SK-N-SH treated with all-trans-retinoic acid at 6 μM for 48 hours (cell line): ENCODE measurements at regions not wholly inside any gene's neighbourhood (a gene's known extent, or its start where the extent isn't known, plus 50 kb on each side); places are given as distances from the start of the nearest gene placed in this dataset.

Experiments
- ATAC-seq: fragments of 200-7000 bp; cut with Tn5 transposase; 3 replicates; pipeline ENCODE4 v1.9.1; 2020; ENCODE audit warnings: mild to moderate bottlenecking, moderate library complexity
- ARNTL ChIP-seq: fragments of 450-650 bp; formaldehyde crosslinking; IDR thresholded peaks from 2 replicates; pipeline ENCODE4 v1.5.0; 2020; ENCODE audit warnings: low read depth, mild to moderate bottlenecking, moderate library complexity, borderline replicate concordance
- BACH2 ChIP-seq: fragments of 250-450 bp; sonication (Bioruptor Pico); IDR thresholded peaks from 2 replicates; pipeline ENCODE4 v1.9.0; 2021; ENCODE audit warnings: mild to moderate bottlenecking, borderline replicate concordance
- CREB5 ChIP-seq: fragments of 250-450 bp; sonication (Bioruptor Pico); IDR thresholded peaks from 2 replicates; pipeline ENCODE4 v1.5.1; 2020; ENCODE audit warnings: low read depth, mild to moderate bottlenecking, moderate library complexity
- CSDC2 ChIP-seq: fragments of 250-450 bp; sonication (Bioruptor Pico); IDR thresholded peaks from 2 replicates; pipeline ENCODE4 v1.5.0; 2020; ENCODE audit warnings: mild to moderate bottlenecking, moderate library complexity
- CSRNP3 ChIP-seq: fragments of 250-450 bp; sonication (Bioruptor Pico); IDR thresholded peaks from 2 replicates; pipeline ENCODE4 v1.5.1; 2021; ENCODE audit warnings: mild to moderate bottlenecking, moderate library complexity
- ESRRG ChIP-seq: fragments of 250-450 bp; sonication (Bioruptor Pico); IDR thresholded peaks from 2 replicates; pipeline ENCODE4 v1.6.1; 2021; ENCODE audit warnings: mild to moderate bottlenecking
- GLIS3 ChIP-seq: fragments of 250-450 bp; sonication (Bioruptor Pico); IDR thresholded peaks from 2 replicates; pipeline ENCODE4 v1.5.0; 2020; ENCODE audit warnings: mild to moderate bottlenecking, moderate library complexity
- ISL1 ChIP-seq: fragments of 250-450 bp; sonication (Bioruptor Pico); IDR thresholded peaks from 2 replicates; pipeline ENCODE4 v2.1.2; 2022; ENCODE audit warnings: mild to moderate bottlenecking, moderate library complexity
- OSR1 ChIP-seq: fragments of 250-450 bp; sonication (Bioruptor Pico); IDR thresholded peaks from 2 replicates; pipeline ENCODE4 v1.8.0; 2022; ENCODE audit warnings: moderate library complexity, mild to moderate bottlenecking, inconsistent platforms
- PATZ1 ChIP-seq: fragments of 250-450 bp; sonication (Bioruptor Pico); IDR thresholded peaks from 2 replicates; pipeline ENCODE4 v1.8.0; 2020; ENCODE audit warnings: mild to moderate bottlenecking, moderate library complexity, borderline replicate concordance
- POU6F1 ChIP-seq: fragments of 250-450 bp; sonication (Bioruptor Pico); IDR thresholded peaks from 2 replicates; pipeline ENCODE4 v1.8.0; 2021; ENCODE audit warnings: low read depth, mild to moderate bottlenecking, moderate library complexity, borderline replicate concordance
- PPARA ChIP-seq: fragments of 250-450 bp; sonication (Bioruptor Pico); IDR thresholded peaks from 2 replicates; pipeline ENCODE4 v1.5.0; 2020; ENCODE audit warnings: mild to moderate bottlenecking, borderline replicate concordance
- RARB ChIP-seq: fragments of 250-450 bp; sonication (Bioruptor Pico); IDR thresholded peaks from 2 replicates; pipeline ENCODE4 v1.8.0; 2021; ENCODE audit warnings: mild to moderate bottlenecking, moderate library complexity
- SNAI2 ChIP-seq: fragments of 250-450 bp; sonication (Bioruptor Pico); IDR thresholded peaks from 2 replicates; pipeline ENCODE4 v1.5.0; 2020; ENCODE audit warnings: mild to moderate bottlenecking, moderate library complexity
- TCF4 ChIP-seq: fragments of 250-450 bp; sonication (Bioruptor Pico); IDR thresholded peaks from 2 replicates; pipeline ENCODE4 v1.8.0; 2021; ENCODE audit warnings: mild to moderate bottlenecking, moderate library complexity, borderline replicate concordance
- TOX ChIP-seq: fragments of 250-450 bp; sonication (Bioruptor Pico); IDR thresholded peaks from 2 replicates; pipeline ENCODE4 v1.8.0; 2021; ENCODE audit warnings: mild to moderate bottlenecking, moderate library complexity, borderline replicate concordance
- TSHZ2 ChIP-seq: fragments of 250-450 bp; sonication (Bioruptor Pico); IDR thresholded peaks from 2 replicates; pipeline ENCODE4 v1.5.0; 2020; ENCODE audit warnings: mild to moderate bottlenecking, moderate library complexity
- ZC3H10 ChIP-seq: fragments of 250-450 bp; sonication (Bioruptor Pico); IDR thresholded peaks from 2 replicates; pipeline ENCODE4 v1.5.1; 2021; ENCODE audit warnings: mild to moderate bottlenecking, moderate library complexity
- ZFP30 ChIP-seq: fragments of 450-650 bp; formaldehyde crosslinking; IDR thresholded peaks from 2 replicates; pipeline ENCODE4 v1.5.0; 2022; ENCODE audit warnings: mild to moderate bottlenecking, moderate library complexity
- ZNF565 ChIP-seq: fragments of 450-650 bp; formaldehyde crosslinking; conservative IDR thresholded peaks from 2 replicates; pipeline ENCODE4 v1.5.0; 2020; ENCODE audit warnings: low read depth, mild to moderate bottlenecking, moderate library complexity
- ZNF70 ChIP-seq: fragments of 450-650 bp; formaldehyde crosslinking; IDR thresholded peaks from 2 replicates; pipeline ENCODE4 v1.5.0; 2020; ENCODE audit warnings: mild to moderate bottlenecking, moderate library complexity
- ZNF8 ChIP-seq: fragments of 450-650 bp; formaldehyde crosslinking; IDR thresholded peaks from 2 replicates; pipeline ENCODE4 v1.5.0; 2020; ENCODE audit warnings: mild to moderate bottlenecking, moderate library complexity

- no peak for ATAC-seq
- TF ChIP-seq ISL1 (peak; percentile 70), ZNF8 (CRISPR knock-in tag) (no peak)
Measured at GRCh38 chr5:75992753-75993152, 90.4 kb upstream of the SV2C start.

- no peak for TF ChIP-seq ZNF8 (CRISPR knock-in tag)
- TF ChIP-seq TCF4 (CRISPR knock-in tag): no peak
- no peak for TF ChIP-seq ARNTL
- no peak for TF ChIP-seq CSDC2 (CRISPR knock-in tag)
- no peak for TF ChIP-seq CSRNP3 (CRISPR knock-in tag)
- TF ChIP-seq PATZ1: no peak
- no peak for TF ChIP-seq SNAI2 (CRISPR knock-in tag)
- TF ChIP-seq ISL1: no peak
- no peak for TF ChIP-seq POU6F1 (CRISPR knock-in tag)
- TF ChIP-seq OSR1: no peak
- TF ChIP-seq BACH2 (CRISPR knock-in tag): no peak
- no peak for TF ChIP-seq RARB (CRISPR knock-in tag)
- no peak for TF ChIP-seq PPARA (CRISPR knock-in tag)
- no peak for ATAC-seq
Measured at GRCh38 chr5:75985077-75985476, 98.1 kb upstream of the SV2C start.

- no peak for TF ChIP-seq ZFP30 (CRISPR knock-in tag)
- no peak for TF ChIP-seq GLIS3
- no peak for TF ChIP-seq ISL1
- TF ChIP-seq ARNTL: no peak
- no peak for TF ChIP-seq PPARA (CRISPR knock-in tag)
- TF ChIP-seq ZNF8 (CRISPR knock-in tag): no peak
- no peak for TF ChIP-seq ZNF565 (CRISPR knock-in tag)
- no peak for TF ChIP-seq SNAI2 (CRISPR knock-in tag)
- no peak for TF ChIP-seq OSR1
- no peak for TF ChIP-seq ESRRG
- no peak for TF ChIP-seq TSHZ2
- no peak for TF ChIP-seq TOX (CRISPR knock-in tag)
- TF ChIP-seq TCF4 (CRISPR knock-in tag): no peak
- TF ChIP-seq CSDC2 (CRISPR knock-in tag): no peak
- no peak for TF ChIP-seq CSRNP3 (CRISPR knock-in tag)
Measured at GRCh38 chr5:75975496-75975895, 107.7 kb upstream of the SV2C start.

GRCh38 chr5:75965292-75965691 is 117.9 kb upstream of the SV2C start:
- TF ChIP-seq ZC3H10 (CRISPR knock-in tag): no peak
- TF ChIP-seq BACH2 (CRISPR knock-in tag): no peak
- no peak for TF ChIP-seq RARB (CRISPR knock-in tag)
- no peak for TF ChIP-seq ISL1
- no peak for TF ChIP-seq ZNF70 (CRISPR knock-in tag)
- TF ChIP-seq OSR1: no peak
- no peak for TF ChIP-seq CREB5 (CRISPR knock-in tag)
- no peak for TF ChIP-seq CSDC2 (CRISPR knock-in tag)
- TF ChIP-seq TOX (CRISPR knock-in tag): no peak
- ATAC-seq: no peak

More at GRCh38 chr5:75975496-75975895, 107.7 kb upstream of the SV2C start:
- ATAC-seq: no peak
